Neural crest cell (in vitro differentiated cells): ENCODE measurements at regions not wholly inside any gene's neighbourhood (a gene's known extent, or its start where the extent isn't known, plus 50 kb on each side); places are given as distances from the start of the nearest gene placed in this dataset.
A peak's percentile ranks its signal among the peaks of the same experiment; 100 is the strongest.

Experiments
- DNase-seq: peaks from one replicate; pipeline ENCODE4 v3.0.0; 2021; ENCODE audit warnings: low read depth, mixed read lengths, low spot score
- H3K27ac Mint-ChIP-seq: one replicate; pipeline ENCODE4 v1.8.0; 2021; ENCODE audit warnings: mild to moderate bottlenecking, mixed read lengths; ENCODE audit not compliant: unreplicated experiment
- H3K27me3 Mint-ChIP-seq: 2 replicates; pipeline ENCODE4 v1.8.0; 2021; ENCODE audit warnings: low read depth, mild to moderate bottlenecking, mixed read lengths
- H3K36me3 Mint-ChIP-seq: 2 replicates; pipeline ENCODE4 v1.8.0; 2021; ENCODE audit warnings: low read depth, mild to moderate bottlenecking, mixed read lengths
- H3K4me1 Mint-ChIP-seq: 2 replicates; pipeline ENCODE4 v1.8.0; 2021; ENCODE audit warnings: mixed read lengths
- H3K4me3 Mint-ChIP-seq: one replicate; pipeline ENCODE4 v1.8.0; 2021; ENCODE audit warnings: mild to moderate bottlenecking, mixed read lengths
- H3K9me3 Mint-ChIP-seq: 2 replicates; pipeline ENCODE4 v1.8.0; 2021; ENCODE audit warnings: mixed read lengths
- TF ChIP-seq, protein P1 (sequence below): fragments of 200-600 bp; sonication (generic); conservative IDR thresholded peaks from 2 replicates; pipeline ENCODE4 v1.5.0; 2021; ENCODE audit warnings: antibody characterized with exemption, mild to moderate bottlenecking

DNA sequence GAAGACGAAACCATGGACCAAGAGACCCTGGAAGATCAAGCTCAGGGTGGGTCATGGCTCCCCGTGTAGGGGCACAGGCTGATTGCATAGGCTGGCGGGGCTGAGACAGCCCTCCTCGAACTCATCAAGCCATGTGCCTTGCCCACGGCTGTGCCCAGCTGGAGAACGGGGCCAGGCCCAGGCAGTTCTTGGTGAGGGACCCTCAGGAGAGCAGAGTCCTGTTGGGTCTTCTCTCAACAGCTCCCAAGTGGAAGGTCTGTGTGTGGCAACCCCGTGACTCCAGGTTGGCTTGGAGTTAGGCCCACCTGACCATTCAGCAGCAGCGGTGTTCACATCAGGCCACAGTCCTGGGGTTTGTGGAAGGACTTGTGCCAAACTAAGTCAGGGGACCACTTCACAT, 276.5 kb downstream of the QKI start:
- no peaks in the 10 kb centered on the region for H3K9me3 Mint-ChIP-seq
- H3K4me3 Mint-ChIP-seq = no peak overlapping the region
- H3K36me3 Mint-ChIP-seq = no peaks in the 10 kb centered on the region
- no peak overlapping the region for H3K27ac Mint-ChIP-seq
- no peaks in the 10 kb centered on the region for H3K27me3 Mint-ChIP-seq
- H3K4me1 Mint-ChIP-seq = peaks cover 18% of the 10 kb centered on the region
- TF ChIP-seq, protein P1, sequence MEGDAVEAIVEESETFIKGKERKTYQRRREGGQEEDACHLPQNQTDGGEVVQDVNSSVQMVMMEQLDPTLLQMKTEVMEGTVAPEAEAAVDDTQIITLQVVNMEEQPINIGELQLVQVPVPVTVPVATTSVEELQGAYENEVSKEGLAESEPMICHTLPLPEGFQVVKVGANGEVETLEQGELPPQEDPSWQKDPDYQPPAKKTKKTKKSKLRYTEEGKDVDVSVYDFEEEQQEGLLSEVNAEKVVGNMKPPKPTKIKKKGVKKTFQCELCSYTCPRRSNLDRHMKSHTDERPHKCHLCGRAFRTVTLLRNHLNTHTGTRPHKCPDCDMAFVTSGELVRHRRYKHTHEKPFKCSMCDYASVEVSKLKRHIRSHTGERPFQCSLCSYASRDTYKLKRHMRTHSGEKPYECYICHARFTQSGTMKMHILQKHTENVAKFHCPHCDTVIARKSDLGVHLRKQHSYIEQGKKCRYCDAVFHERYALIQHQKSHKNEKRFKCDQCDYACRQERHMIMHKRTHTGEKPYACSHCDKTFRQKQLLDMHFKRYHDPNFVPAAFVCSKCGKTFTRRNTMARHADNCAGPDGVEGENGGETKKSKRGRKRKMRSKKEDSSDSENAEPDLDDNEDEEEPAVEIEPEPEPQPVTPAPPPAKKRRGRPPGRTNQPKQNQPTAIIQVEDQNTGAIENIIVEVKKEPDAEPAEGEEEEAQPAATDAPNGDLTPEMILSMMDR = no peak
- DNase-seq = no peak

DNA sequence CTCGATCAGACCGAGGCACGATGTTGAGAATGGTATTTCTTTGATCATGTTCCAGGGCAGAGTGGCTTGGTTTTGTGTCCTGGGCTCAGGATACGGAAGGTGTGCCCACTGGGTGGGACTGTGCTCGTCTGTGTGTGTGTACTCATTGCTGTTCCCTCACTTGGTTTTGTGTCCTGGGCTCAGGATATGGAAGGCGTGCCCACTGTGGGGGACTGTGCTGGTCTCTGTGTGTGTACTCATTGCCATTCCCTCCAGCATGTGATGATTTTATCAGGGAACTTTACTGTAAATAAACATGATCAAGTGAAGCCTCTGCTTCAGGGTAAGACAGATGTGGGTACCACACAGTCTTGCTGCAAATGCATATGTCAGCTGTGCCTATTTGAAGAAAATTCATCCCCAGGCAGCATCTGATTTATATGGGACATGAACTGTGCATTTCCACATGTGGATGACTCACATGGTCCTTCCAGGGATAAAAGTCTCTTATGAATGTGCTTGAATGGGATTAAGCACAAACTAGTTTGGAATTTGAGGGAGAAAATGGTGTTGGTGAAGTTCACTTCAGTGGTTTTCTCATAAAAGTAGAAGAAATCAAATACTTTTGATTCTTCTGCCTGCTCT, 274.3 kb downstream of the QKI start:
- H3K9me3 Mint-ChIP-seq = peaks cover 2% of the 10 kb centered on the region
- peaks cover 2% of the 10 kb centered on the region for H3K36me3 Mint-ChIP-seq
- DNase-seq = no peak
- peaks cover 18% of the 10 kb centered on the region for H3K4me1 Mint-ChIP-seq
- no peak overlapping the region for H3K4me3 Mint-ChIP-seq
- TF ChIP-seq, protein P1 = no peak
- peak overlapping the region; percentile 88 for H3K27ac Mint-ChIP-seq
- H3K27me3 Mint-ChIP-seq = no peaks in the 10 kb centered on the region

DNA sequence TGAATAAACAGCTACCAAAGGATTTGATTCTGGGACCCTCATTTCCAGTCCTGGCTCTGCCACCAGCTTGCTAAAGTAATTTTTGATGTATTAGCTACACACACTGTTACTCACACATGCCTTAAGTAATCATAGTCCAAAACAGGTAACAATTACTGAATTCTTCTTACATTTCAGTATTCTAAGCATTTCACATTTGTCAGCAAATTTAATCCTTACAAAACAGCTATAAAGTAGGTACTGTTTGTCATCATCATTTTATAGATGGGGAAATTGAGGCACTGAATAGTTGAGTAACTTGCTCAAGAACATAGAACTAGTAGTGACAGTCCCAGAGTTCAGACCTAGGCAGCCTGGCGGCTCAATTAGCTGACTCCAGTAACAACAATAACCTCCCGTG, 272.6 kb downstream of the QKI start:
- Mint-ChIP-seq H3K36me3 (peaks cover 3% of the 10 kb centered on the region), H3K9me3 (peaks cover 11% of the 10 kb centered on the region), H3K27ac (no peak overlapping the region), H3K27me3 (no peaks in the 10 kb centered on the region), H3K4me3 (no peak overlapping the region), H3K4me1 (peaks cover 18% of the 10 kb centered on the region)
- DNase-seq = no peak
- TF ChIP-seq, protein P1 = no peak

DNA sequence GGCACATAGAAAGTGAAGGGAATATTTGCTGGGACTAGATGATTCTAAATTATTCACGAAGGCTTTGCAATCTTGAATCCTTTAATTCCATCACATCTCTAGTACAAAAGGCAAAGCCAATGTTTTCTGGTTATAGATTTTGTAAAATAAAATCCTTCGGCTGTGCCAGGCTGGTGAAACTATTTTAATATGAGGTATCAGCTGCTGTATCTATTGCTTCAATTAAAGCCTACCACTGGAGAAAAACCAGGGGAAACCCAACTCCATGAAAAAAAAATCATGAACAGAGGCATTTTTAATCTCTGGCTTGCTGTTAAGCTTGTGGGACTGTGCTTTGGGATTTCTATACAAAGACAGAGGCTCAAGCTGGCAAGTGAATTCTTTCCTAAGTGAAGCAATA, 271.8 kb downstream of the QKI start:
- H3K4me3 Mint-ChIP-seq = no peak overlapping the region
- peaks cover 18% of the 10 kb centered on the region for H3K4me1 Mint-ChIP-seq
- no peak for DNase-seq
- H3K27me3 Mint-ChIP-seq = no peaks in the 10 kb centered on the region
- H3K9me3 Mint-ChIP-seq = peaks cover 14% of the 10 kb centered on the region
- TF ChIP-seq, protein P1 = no peak
- H3K27ac Mint-ChIP-seq = no peak overlapping the region
- peaks cover 3% of the 10 kb centered on the region for H3K36me3 Mint-ChIP-seq

DNA sequence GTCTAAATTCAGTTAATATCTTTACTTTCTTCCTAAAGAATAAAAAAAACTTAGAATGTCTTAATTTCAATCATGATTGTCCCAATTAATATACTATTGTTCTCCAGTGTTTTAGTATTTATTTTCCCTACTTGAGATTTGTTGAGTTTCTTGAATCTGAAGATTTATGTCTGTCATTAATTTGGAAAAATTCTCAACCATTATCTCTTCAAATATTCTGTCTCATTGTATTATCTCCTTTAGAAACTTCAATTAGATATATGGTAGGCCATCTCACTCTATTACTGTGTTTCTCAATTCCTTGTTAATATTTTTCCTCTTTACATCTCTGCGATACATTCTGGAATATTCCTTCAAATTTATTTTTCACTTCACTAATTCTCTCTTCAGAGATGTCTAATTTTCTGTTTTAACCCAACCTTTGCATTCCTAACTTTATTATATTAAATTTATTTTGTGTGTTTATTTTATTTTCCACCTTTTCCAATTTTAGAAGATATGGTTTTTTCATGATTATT, 268.6 kb downstream of the QKI start:
- peaks cover 3% of the 10 kb centered on the region for H3K36me3 Mint-ChIP-seq
- peaks cover 17% of the 10 kb centered on the region for H3K9me3 Mint-ChIP-seq
- no peak overlapping the region for H3K4me3 Mint-ChIP-seq
- no peaks in the 10 kb centered on the region for H3K27me3 Mint-ChIP-seq
- H3K27ac Mint-ChIP-seq = no peak overlapping the region
- no peak for DNase-seq
- peaks cover 4% of the 10 kb centered on the region for H3K4me1 Mint-ChIP-seq
- TF ChIP-seq, protein P1 = no peak
